HG03521 (cell line): ENCODE measurements at regions not wholly inside any gene's neighbourhood (a gene's known extent, or its start where the extent isn't known, plus 50 kb on each side); places are given as distances from the start of the nearest gene placed in this dataset.
"Not testable (repeated sequence)": the region's sequence is repeated elsewhere in the genome, so short reads cannot be mapped to it uniquely, and the experiment has no call there.

Experiments used
- ATAC-seq: cut with Tn5 transposase; IDR thresholded peaks from one replicate; pipeline ENCODE4 v1.9.1; 2021; ENCODE audit warnings: mild to moderate bottlenecking, moderate library complexity; ENCODE audit not compliant: unreplicated experiment

GRCh38 chr17:5745111-5745813 is 161.0 kb upstream of the NLRP1 start:
- ATAC-seq = no peak

- no peak for ATAC-seq
Measured at GRCh38 chr17:5747276-5747675, 163.0 kb upstream of the NLRP1 start.

- no peak for ATAC-seq
Measured at GRCh38 chr17:5747964-5748363, 163.7 kb upstream of the NLRP1 start.

- no peak for ATAC-seq
Measured at GRCh38 chr17:5753421-5753820, 169.1 kb upstream of the NLRP1 start.

- no peak for ATAC-seq
Measured at GRCh38 chr17:5757314-5757907, 173.1 kb upstream of the NLRP1 start.

- no peak for ATAC-seq
Measured at GRCh38 chr17:5758651-5759050, 174.3 kb upstream of the NLRP1 start.

- no peak for ATAC-seq
Measured at GRCh38 chr17:5759501-5759925, 175.2 kb upstream of the NLRP1 start.

GRCh38 chr17:5762191-5762590 is 177.9 kb upstream of the NLRP1 start:
- ATAC-seq = no peak

- ATAC-seq = no peak
Measured at GRCh38 chr17:5763595-5764306, 179.4 kb upstream of the NLRP1 start.

GRCh38 chr17:5769593-5770354 is 185.5 kb upstream of the NLRP1 start:
- no peak for ATAC-seq

GRCh38 chr17:5770441-5771270 is 186.3 kb upstream of the NLRP1 start:
- ATAC-seq = no peak

- ATAC-seq = not testable (repeated sequence)
Measured at GRCh38 chr17:5771271-5771577, 186.9 kb upstream of the NLRP1 start.

GRCh38 chr17:5772017-5772416 is 187.7 kb upstream of the NLRP1 start:
- not testable (repeated sequence) for ATAC-seq

- ATAC-seq = no peak
Measured at GRCh38 chr17:5772720-5773119, 188.4 kb upstream of the NLRP1 start.

- ATAC-seq = no peak
Measured at GRCh38 chr17:5773816-5774360, 189.6 kb upstream of the NLRP1 start.

- no peak for ATAC-seq
Measured at GRCh38 chr17:5775098-5775497, 190.8 kb upstream of the NLRP1 start.

GRCh38 chr17:5780476-5780875 is 196.2 kb upstream of the NLRP1 start:
- no peak for ATAC-seq

- ATAC-seq = no peak
Measured at GRCh38 chr17:5781236-5781927, 197.1 kb upstream of the NLRP1 start.

GRCh38 chr17:5783269-5783668 is 199.0 kb upstream of the NLRP1 start:
- no peak for ATAC-seq

- no peak for ATAC-seq
Measured at GRCh38 chr17:5783851-5784250, 199.5 kb upstream of the NLRP1 start.
